Cardiac fibroblast (primary cell): ENCODE measurements at regions not wholly inside any gene's neighbourhood (a gene's known extent, or its start where the extent isn't known, plus 50 kb on each side); places are given as distances from the start of the nearest gene placed in this dataset.

Source experiments
- DNase-seq, 2 donors: peaks; one replicate each; pipeline versions ENCODE4 v3.0.0 to v3.0.0-alpha.2; 2010; ENCODE audit warnings: low read depth in 2 of 2
- H3K4me3 ChIP-seq, 2 donors: replicated peaks in 1 of 2; 1 replicate in 1 of 2; 2 replicates in 1 of 2; pipeline ENCODE4 v1.5.1; 2011; ENCODE audit warnings: low read depth in 2 of 2, low read length in 2 of 2, mild to moderate bottlenecking in 2 of 2, moderate library complexity in 1 of 2
- TF ChIP-seq, protein P1 (sequence below): IDR thresholded peaks from one replicate; pipeline ENCODE4 v1.5.1; 2011; ENCODE audit warnings: low read depth, mild to moderate bottlenecking, low read length, inconsistent platforms

DNA sequence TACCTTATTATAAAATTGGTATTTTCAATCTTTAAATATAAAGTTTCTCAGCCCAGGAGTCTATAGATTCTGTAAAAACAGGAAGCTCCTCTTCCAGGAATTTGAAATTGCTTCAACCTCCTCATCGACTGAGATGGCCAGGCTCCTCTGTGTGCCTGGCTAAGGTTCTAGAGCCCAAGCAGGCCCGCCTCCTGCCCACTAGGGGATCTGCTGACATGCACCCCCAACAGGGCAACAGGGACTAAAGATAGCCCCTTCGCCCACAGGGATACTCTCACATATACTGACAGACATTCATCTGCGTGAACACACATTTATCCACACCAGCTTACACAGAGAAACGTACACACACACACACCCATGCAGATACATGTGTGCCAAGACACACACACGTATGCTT, 183.1 kb upstream of the TLE3 start:
- no peak for DNase-seq
- H3K4me3 ChIP-seq: no peak overlapping the region
- TF ChIP-seq, protein P1, sequence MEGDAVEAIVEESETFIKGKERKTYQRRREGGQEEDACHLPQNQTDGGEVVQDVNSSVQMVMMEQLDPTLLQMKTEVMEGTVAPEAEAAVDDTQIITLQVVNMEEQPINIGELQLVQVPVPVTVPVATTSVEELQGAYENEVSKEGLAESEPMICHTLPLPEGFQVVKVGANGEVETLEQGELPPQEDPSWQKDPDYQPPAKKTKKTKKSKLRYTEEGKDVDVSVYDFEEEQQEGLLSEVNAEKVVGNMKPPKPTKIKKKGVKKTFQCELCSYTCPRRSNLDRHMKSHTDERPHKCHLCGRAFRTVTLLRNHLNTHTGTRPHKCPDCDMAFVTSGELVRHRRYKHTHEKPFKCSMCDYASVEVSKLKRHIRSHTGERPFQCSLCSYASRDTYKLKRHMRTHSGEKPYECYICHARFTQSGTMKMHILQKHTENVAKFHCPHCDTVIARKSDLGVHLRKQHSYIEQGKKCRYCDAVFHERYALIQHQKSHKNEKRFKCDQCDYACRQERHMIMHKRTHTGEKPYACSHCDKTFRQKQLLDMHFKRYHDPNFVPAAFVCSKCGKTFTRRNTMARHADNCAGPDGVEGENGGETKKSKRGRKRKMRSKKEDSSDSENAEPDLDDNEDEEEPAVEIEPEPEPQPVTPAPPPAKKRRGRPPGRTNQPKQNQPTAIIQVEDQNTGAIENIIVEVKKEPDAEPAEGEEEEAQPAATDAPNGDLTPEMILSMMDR: no peak

DNA sequence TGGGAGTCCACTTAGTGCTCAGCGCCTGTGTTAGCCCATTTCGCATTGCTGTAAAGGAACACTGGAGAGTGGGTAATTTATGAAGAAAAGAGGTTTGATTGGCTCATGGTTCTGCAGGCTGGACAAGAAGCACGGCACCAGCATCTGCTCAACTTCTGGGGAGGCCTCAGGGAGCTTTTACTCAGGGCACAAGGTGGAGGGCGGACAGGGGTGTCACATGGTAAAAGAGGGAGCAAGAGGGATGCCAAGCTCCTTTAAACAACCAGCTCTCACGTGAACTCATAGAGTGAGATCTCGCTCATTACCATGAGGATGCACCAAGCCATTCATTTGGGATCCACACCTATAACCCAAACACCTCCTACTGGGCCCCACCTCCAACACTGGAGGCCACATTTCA, 181.4 kb upstream of the TLE3 start:
- H3K4me3 ChIP-seq: no peak overlapping the region
- no peak for DNase-seq
- TF ChIP-seq, protein P1: no peak

DNA sequence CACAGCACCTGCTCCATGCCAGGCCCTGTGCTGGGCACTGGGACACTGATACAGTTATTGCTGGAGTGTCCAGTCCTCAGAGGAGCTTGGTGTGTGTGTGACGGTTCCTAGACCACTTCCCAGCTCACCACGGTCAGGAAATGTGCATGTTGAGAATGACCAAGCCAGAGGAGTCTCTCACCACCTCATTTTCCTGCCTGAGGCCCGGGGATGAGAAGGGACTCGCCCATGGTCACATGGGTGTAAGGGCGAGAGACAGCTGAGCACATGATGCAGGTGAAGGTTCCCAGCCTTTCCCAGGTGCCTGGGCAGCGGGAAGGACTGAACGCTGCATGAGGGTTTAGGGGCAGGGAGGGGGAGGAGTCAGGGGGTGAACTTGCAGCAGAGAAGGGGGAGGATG, 180.9 kb upstream of the TLE3 start:
- TF ChIP-seq, protein P1: no peak
- H3K4me3 ChIP-seq: no peak overlapping the region
- DNase-seq: no peak

DNA sequence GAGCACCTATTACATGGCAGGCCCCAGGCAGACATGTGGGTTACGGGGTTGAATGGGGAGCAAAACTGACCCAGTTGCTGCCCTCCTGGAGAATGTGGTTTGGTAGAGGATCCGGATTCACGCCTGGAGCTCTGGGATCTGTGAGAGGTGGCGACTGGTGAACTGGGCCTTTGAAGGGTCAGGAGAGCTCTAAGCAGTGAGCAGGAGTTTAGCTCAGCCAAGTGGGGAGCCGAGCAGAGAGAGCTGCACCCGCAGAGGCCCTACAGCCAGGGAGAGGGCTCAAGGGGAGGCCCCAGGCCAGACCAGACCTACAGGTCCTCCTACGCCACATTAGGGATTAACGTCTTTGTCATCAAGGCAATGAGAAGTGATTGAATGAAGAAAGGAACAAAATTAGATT, 179.8 kb upstream of the TLE3 start:
- TF ChIP-seq, protein P1: no peak
- H3K4me3 ChIP-seq: no peak overlapping the region
- no peak for DNase-seq

DNA sequence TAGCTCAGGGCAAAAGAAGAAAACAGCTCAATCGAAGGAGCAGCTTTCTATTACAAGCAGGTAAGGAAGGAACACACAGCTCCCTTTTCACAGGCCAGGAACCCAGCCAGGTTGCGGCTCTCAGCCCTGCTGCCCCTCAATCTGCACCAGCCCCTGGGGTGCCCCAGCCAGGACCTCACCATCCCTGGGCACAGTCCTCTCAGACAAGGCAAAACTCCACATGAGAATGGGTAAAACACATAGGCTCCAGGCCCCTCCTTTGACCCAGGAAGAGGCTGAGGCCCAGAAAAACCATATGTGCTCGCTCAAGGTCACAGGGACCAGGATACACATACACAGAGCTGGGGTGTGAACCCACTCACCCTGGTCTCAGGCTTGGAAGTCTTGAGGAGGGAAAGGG, 178.7 kb upstream of the TLE3 start:
- TF ChIP-seq, protein P1: no peak
- H3K4me3 ChIP-seq: no peak overlapping the region
- DNase-seq: no peak

DNA sequence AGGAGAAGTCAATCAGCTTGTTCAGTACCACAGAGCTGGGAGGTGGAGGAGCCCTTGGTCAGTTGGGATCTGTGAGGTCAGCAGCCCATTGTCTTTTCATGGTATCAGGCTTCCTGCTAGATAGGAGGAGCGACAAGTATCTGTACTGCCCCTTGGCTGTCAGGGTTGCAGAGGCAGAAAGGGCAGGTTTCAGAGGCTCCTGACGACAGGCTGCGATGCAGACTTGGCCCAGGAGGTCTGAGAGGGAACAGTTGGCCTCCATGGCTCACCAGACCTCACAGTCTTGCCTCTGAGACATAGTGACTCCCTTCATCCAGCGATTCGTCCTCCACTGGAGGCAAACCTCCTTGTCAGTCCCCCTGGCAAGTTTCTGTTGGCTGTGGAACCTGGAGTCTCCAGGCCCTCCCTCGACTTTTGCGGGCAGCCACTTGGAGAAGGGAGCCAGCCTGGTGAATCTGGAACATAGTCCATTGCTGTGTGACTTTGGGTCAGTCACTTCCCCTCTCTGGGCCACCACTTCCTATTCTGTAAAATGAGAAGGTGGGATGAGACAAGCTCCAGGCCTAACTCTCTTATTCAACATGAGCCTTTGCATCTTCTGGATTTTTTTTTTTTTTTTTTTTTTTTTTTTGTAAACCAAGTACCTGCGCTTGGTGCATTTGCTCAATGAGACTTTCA, 177.9 kb upstream of the TLE3 start:
- no peak overlapping the region for H3K4me3 ChIP-seq
- TF ChIP-seq, protein P1: no peak
- DNase-seq: no peak

DNA sequence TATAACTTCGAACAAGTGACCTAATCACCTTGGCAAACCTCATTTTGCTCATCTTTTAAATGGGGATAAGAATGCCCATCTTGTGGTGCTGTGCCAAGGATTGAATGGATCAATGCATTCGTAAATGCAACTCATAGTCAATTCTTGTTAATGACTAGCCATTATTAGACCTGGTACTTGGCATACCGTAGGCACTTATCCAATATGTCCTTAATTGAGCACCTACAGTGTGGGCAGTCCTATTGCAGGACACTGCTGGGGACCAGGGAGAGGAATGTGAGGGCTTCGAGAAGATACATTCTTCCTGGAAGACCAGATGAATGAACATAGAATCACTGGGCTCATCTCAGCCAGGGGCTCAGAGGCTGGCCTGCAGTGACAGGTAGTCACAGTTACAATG, 177.2 kb upstream of the TLE3 start:
- no peak for DNase-seq
- TF ChIP-seq, protein P1: no peak
- no peak overlapping the region for H3K4me3 ChIP-seq
